H1 (cell line): ENCODE measurements at regions not wholly inside any gene's neighbourhood (a gene's known extent, or its start where the extent isn't known, plus 50 kb on each side); places are given as distances from the start of the nearest gene placed in this dataset.

ENCODE experiments used
- ASH2L ChIP-seq: fragments of 200-600, 300-600 bp; sonication (generic); IDR thresholded peaks from one replicate; pipeline ENCODE4 v1.7.1; 2017; ENCODE audit warnings: low read length
- CTCF ChIP-seq, 3 experiments: IDR thresholded peaks; 1 replicate in 2 of 3; 2 replicates in 1 of 3; pipeline versions ENCODE4 v1.5.1 to v1.6.1; 2011; ENCODE audit warnings: low read length in 3 of 3, mild to moderate bottlenecking in 3 of 3, inconsistent platforms in 2 of 3, low read depth in 1 of 3, moderate library complexity in 1 of 3; ENCODE audit not compliant: insufficient read depth in 1 of 3; ENCODE audit errors: control extremely low read depth in 1 of 3
- SIN3A ChIP-seq, 2 experiments: IDR thresholded peaks in 1 of 2; conservative IDR thresholded peaks in 1 of 2; 2 replicates each; pipeline ENCODE4 v1.6.1; 2011 to 2012; ENCODE audit warnings: low read length in 2 of 2, improper control_type of control experiment in 1 of 2, low read depth in 1 of 2, mild to moderate bottlenecking in 1 of 2
- TF ChIP-seq, protein P1 (sequence below): IDR thresholded peaks from 2 replicates; pipeline ENCODE4 v1.6.1; 2011; ENCODE audit warnings: low read length, improper control_type of control experiment

GRCh38 chr5:158419186-158419585 is 560.2 kb upstream of the CLINT1 start:
- TF ChIP-seq, protein P1, sequence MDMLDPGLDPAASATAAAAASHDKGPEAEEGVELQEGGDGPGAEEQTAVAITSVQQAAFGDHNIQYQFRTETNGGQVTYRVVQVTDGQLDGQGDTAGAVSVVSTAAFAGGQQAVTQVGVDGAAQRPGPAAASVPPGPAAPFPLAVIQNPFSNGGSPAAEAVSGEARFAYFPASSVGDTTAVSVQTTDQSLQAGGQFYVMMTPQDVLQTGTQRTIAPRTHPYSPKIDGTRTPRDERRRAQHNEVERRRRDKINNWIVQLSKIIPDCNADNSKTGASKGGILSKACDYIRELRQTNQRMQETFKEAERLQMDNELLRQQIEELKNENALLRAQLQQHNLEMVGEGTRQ, result no peak
- TF ChIP-seq SIN3A (conservative IDR thresholded peaks at IDR 0.05 in 1 of 2, IDR thresholded peaks at IDR 0.05 in 1 of 2; ENCODE audit: low read depth in 1 of 2, low read length in 2 of 2) (no peak), ASH2L (no peak), CTCF (IDR thresholded peaks at IDR 0.05; ENCODE audit: control extremely low read depth in 1 of 3, insufficient read depth in 1 of 3, low read depth in 1 of 3, low read length in 3 of 3) (no peak)
